Coronary artery (tissue), 2 donors: ENCODE measurements at regions not wholly inside any gene's neighbourhood (a gene's known extent, or its start where the extent isn't known, plus 50 kb on each side); places are given as distances from the start of the nearest gene placed in this dataset.

Experiments
- DNase-seq: peaks from one replicate; pipeline ENCODE4 v3.0.0-alpha.2; 2017; ENCODE audit warnings: low spot score
- H3K27ac ChIP-seq, 2 donors: fragments of 200-600 bp; sonication (generic); one replicate each; pipeline ENCODE4 v1.5.1; 2016 to 2019
- H3K4me3 ChIP-seq: fragments of 200-600 bp; sonication (generic); 2 replicates; pipeline ENCODE4 v1.5.1; 2016; ENCODE audit warnings: mild to moderate bottlenecking, moderate library complexity
- TF ChIP-seq, protein P1 (sequence below): fragments of 200-600 bp; sonication (generic); IDR thresholded peaks from one replicate; pipeline ENCODE4 v1.5.1; 2019; ENCODE audit warnings: antibody characterized with exemption

DNA sequence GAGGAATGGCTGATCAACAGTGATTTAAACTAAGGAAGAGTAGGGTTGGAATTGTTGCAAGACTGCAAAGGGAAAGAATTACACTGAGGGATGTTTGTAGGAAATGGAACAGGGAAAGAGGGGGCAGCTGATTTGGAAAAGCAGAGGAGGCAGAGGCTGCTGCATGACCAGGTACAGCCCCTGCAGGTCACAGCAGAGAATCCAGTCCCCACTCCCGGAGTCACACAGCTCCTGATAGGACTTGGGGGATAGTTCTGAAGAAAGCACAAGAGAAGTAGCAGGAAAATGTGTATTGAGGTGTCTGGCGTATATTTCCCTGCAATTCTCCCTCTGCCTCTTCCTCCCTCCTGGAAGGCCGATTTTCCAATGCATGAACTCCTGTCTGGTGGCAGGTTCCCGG lies 92.5 kb upstream of the PDE10A start:
- no peak overlapping the region for H3K4me3 ChIP-seq
- no peak for DNase-seq
- TF ChIP-seq, protein P1, sequence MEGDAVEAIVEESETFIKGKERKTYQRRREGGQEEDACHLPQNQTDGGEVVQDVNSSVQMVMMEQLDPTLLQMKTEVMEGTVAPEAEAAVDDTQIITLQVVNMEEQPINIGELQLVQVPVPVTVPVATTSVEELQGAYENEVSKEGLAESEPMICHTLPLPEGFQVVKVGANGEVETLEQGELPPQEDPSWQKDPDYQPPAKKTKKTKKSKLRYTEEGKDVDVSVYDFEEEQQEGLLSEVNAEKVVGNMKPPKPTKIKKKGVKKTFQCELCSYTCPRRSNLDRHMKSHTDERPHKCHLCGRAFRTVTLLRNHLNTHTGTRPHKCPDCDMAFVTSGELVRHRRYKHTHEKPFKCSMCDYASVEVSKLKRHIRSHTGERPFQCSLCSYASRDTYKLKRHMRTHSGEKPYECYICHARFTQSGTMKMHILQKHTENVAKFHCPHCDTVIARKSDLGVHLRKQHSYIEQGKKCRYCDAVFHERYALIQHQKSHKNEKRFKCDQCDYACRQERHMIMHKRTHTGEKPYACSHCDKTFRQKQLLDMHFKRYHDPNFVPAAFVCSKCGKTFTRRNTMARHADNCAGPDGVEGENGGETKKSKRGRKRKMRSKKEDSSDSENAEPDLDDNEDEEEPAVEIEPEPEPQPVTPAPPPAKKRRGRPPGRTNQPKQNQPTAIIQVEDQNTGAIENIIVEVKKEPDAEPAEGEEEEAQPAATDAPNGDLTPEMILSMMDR = no peak

DNA sequence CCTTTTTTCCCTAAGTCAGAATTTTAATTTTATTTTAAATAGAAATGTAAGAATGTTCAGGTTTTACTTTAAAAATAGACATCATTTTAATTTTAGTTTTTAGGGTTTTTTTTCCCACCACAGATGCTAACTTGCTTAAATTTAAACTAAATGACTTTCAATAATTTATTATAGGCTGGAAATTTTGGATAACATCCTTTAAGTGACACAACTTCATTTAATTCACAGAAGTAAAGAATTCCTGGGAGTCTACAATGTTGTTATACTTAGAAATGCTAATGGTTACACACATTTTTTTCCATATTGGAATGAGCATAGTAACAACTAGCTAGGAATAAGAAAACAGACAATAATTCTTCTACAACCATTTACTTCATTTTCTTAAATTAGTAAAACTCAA lies 90.5 kb upstream of the PDE10A start:
- TF ChIP-seq, protein P1 = no peak
- DNase-seq = no peak
- Histone ChIP-seq H3K27ac (no peak overlapping the region), H3K4me3 (no peak overlapping the region)

More for the DNA sequence above, 92.5 kb upstream of the PDE10A start:
- no peak overlapping the region for H3K27ac ChIP-seq

DNA sequence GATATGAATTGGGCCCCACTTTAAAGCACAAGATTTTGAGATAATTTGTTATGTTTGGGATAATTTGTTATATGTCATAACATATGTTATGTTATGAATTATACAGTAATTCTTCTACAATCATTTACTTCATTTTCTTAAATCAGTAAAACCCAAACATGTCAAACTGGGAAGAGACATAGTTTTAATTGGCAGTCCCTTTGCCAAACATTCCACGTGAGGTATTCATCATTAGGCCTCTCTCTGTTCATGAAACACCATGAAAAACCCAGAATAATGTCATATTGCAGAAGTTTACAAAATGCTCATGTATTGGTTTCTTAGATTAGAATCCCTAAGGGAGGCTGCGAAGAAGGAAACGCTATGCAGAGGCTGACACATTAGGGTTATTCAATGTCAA lies 89.4 kb upstream of the PDE10A start:
- no peak for DNase-seq
- TF ChIP-seq, protein P1 = no peak
- H3K27ac ChIP-seq = no peak overlapping the region
- H3K4me3 ChIP-seq = no peak overlapping the region

DNA sequence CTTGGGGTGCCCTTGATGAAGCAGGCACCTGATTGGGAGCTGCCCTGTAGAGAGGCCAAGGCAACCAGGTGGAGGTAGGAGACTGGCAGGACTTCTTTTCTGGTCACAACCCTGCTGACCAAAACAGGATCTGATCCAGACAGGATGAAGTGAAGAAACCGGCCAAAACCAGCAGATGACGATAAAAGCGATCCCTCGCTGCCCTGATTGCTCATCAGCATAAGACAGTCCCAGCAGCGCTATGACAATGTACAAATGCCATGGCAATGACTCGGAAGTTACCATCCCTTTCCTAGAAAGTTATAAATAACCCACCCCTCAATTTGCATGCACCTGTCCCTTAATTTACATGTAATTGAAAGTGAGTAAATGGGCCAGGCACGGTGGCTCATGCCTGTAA lies 88.4 kb upstream of the PDE10A start:
- no peak for DNase-seq
- H3K4me3 ChIP-seq = no peak overlapping the region
- TF ChIP-seq, protein P1 = no peak
- no peak overlapping the region for H3K27ac ChIP-seq

DNA sequence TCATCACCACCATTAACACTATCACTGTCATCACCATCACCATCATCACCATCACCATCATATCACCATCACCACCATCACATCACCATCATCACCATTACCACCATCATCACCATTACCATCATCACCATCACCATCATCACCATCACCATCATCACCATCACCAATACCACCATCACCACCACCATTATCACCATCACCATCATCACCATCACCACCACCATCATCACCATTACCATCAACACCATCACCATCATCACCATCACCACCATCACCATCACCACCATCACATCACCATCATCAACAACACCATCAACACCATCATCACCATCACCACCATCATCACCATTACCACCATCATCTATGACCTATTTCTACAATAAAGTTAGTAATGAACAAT lies 86.1 kb upstream of the PDE10A start:
- H3K27ac ChIP-seq = no peak overlapping the region
- DNase-seq = no peak
- H3K4me3 ChIP-seq = no peak overlapping the region
- TF ChIP-seq, protein P1 = no peak

DNA sequence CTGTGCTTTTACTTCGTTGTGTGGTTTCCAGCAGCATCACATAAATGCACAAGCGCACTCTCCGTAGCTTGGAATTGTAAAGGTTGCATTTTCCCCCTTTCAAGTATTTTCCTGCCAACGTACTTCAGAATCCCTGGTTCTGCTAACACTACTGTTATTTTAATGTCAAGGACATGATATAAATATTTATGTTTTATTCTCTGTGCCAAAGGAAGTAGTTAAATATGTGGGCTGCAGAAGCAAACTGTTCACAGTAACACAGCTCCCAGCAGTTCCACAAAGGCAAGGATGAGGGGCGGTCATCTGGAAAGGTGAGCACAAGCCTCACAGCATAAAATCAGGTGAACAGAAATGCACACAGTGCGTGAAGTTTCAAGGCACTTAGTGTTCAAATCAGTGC lies 85.3 kb upstream of the PDE10A start:
- Histone ChIP-seq H3K4me3 (no peak overlapping the region), H3K27ac (no peak overlapping the region)
- no peak for DNase-seq
- TF ChIP-seq, protein P1 = no peak

DNA sequence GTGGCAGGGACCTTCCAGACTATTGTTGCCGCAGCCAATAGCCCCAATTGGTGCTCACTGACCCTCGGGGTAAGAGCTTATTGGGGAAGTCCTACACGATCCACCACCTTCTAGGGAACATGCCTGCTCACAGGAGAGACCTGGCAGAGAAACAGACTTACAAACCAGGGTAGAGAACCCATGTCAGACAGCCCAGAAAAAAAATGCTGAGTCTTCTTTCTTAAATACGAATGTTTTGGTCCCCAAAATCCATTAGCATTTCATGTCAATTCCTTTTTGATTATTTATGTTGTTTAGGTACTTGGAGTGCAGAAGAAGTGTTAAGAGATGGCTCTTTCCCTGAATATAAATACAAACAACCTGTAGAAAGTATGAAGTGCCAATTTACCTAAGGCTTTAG lies 84.9 kb upstream of the PDE10A start:
- no peak for DNase-seq
- TF ChIP-seq, protein P1 = no peak
- Histone ChIP-seq H3K4me3 (no peak overlapping the region), H3K27ac (no peak overlapping the region)
